ENCODE measurements at regions not wholly inside any gene's neighbourhood (a gene's known extent, or its start where the extent isn't known, plus 50 kb on each side); places are given as distances from the start of the nearest gene placed in this dataset.
A peak's percentile ranks its signal among the peaks of the same experiment; 100 is the strongest.

- WGBS (ENCODE audit: missing lambda C conversion rate): 77% methylated on average over 16 of the region's 16 CpGs
- H3K9me3 ChIP-seq: no peaks in the 10 kb centered on the region
- ATAC-seq (peak in 1 of 2 experiments; percentile 57; a peak in 3 of 6 replicates), FAIRE-seq (no peak), DNase-seq (ENCODE audit: low read depth in 1 of 2, low spot score in 1 of 2) (no peak)
- peaks cover 10% of the 10 kb centered on the region; the same call in 1 of the 3 replicates for H3K4me1 ChIP-seq
- POLR2A ChIA-PET: no interaction called here
- peak overlapping the region in 1 of 2 experiments; percentile 30; a peak in 1 of 6 replicates for H3K27ac ChIP-seq
- H3K4me2 ChIP-seq: no peak overlapping the region
- TF ChIP-seq ZSCAN20 (CRISPR knock-in tag; IDR thresholded peaks at IDR 0.05) (no peak), USF2 (IDR thresholded peaks at IDR 0.05) (no peak), CEBPB (IDR thresholded peaks at IDR 0.05) (no peak), BHLHE40 (IDR thresholded peaks at IDR 0.05; ENCODE audit: low read depth, low read length) (no peak), HDAC2 (IDR thresholded peaks at IDR 0.05) (no peak), CHD4 (IDR thresholded peaks at IDR 0.05; ENCODE audit: borderline replicate concordance) (no peak), NFE2L2 (conservative IDR thresholded peaks at IDR 0.05; ENCODE audit: low read length) (no peak), KDM5A (IDR thresholded peaks at IDR 0.05) (no peak), POLR2A (IDR thresholded peaks at IDR 0.05; ENCODE audit: low read length) (no peak)
- TF ChIP-seq, protein P1, sequence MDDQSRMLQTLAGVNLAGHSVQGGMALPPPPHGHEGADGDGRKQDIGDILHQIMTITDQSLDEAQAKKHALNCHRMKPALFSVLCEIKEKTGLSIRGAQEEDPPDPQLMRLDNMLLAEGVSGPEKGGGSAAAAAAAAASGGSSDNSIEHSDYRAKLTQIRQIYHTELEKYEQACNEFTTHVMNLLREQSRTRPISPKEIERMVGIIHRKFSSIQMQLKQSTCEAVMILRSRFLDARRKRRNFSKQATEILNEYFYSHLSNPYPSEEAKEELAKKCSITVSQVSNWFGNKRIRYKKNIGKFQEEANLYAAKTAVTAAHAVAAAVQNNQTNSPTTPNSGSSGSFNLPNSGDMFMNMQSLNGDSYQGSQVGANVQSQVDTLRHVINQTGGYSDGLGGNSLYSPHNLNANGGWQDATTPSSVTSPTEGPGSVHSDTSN (IDR thresholded peaks at IDR 0.05): no peak
- no peak overlapping the region for H3K4me3 ChIP-seq
- CTCF ChIA-PET: interaction anchor here (0.9 kb wide), 1 partner anchor 19 kb away, joined by 6 read pairs; no protein-coding TSS in a partner anchor
Measured at GRCh38 chr2:45256867-45257641, 247.8 kb upstream of the SIX2 start.

GRCh38 chr2:45256173-45256866, 247.1 kb upstream of the SIX2 start:
- no peak for DNase-seq (ENCODE audit: low read depth in 1 of 2, low spot score in 1 of 2)
- Histone ChIP-seq H3K27ac (peak overlapping the region in 1 of 2 experiments; percentile 30; a peak in 1 of 6 replicates), H3K9me3 (no peaks in the 10 kb centered on the region), H3K4me2 (no peak overlapping the region), H3K4me3 (no peak overlapping the region), H3K4me1 (peaks cover 10% of the 10 kb centered on the region; the same call in 1 of the 3 replicates)
- WGBS (ENCODE audit: missing lambda C conversion rate): 85% methylated on average over 7 of the region's 7 CpGs
- TF ChIP-seq HOXA7 (CRISPR knock-in tag; IDR thresholded peaks at IDR 0.05): no peak
- TF ChIP-seq SREBF2 (IDR thresholded peaks at IDR 0.05): no peak
- TF ChIP-seq SMC3 (IDR thresholded peaks at IDR 0.05): no peak
- TF ChIP-seq EHF (CRISPR knock-in tag; IDR thresholded peaks at IDR 0.05): no peak
- TF ChIP-seq CHD2 (IDR thresholded peaks at IDR 0.05; ENCODE audit: low read length, partially characterized antibody): no peak
- TF ChIP-seq FOXS1 (CRISPR knock-in tag; IDR thresholded peaks at IDR 0.05): no peak
- TF ChIP-seq POLR2AphosphoS2 (conservative IDR thresholded peaks at IDR 0.05; ENCODE audit: low read length): no peak
- TF ChIP-seq MYC (IDR thresholded peaks at IDR 0.05; ENCODE audit: borderline replicate concordance, low read length): no peak
- no peak for TF ChIP-seq KDM5A (IDR thresholded peaks at IDR 0.05)
- no peak for TF ChIP-seq RNF2 (IDR thresholded peaks at IDR 0.05; ENCODE audit: borderline replicate concordance, low read depth)
- TF ChIP-seq MAX (IDR thresholded peaks at IDR 0.05): no peak
- CTCF ChIA-PET: interaction anchor here (0.9 kb wide), 1 partner anchor 18 kb away, joined by 6 read pairs; no protein-coding TSS in a partner anchor
- POLR2A ChIA-PET: no interaction called here
- ATAC-seq: peak in 1 of 2 experiments; percentile 18; a peak in 2 of 6 replicates
- FAIRE-seq: no peak

- WGBS (ENCODE audit: missing lambda C conversion rate): 87% methylated on average over 3 of the region's 3 CpGs
- Histone ChIP-seq H3K4me3 (no peak overlapping the region), H3K27ac (no peak overlapping the region), H3K4me2 (no peak overlapping the region), H3K9me3 (no peaks in the 10 kb centered on the region), H3K4me1 (peaks cover 10% of the 10 kb centered on the region; the same call in 1 of the 3 replicates)
- ChIA-PET CTCF (interaction anchor here (1.5 kb wide), 1 partner anchor 45 kb away, joined by 6 read pairs; no protein-coding TSS in a partner anchor), POLR2A (no interaction called here)
- FAIRE-seq: no peak
- TF ChIP-seq E2F6 (IDR thresholded peaks at IDR 0.05; ENCODE audit: borderline replicate concordance, low read depth) (no peak), TP53 (CRISPR knock-in tag; IDR thresholded peaks at IDR 0.05) (no peak), CBX2 (IDR thresholded peaks at IDR 0.05; ENCODE audit: borderline replicate concordance, low read depth) (no peak), KDM1A (IDR thresholded peaks at IDR 0.05; ENCODE audit: low read depth) (no peak), MYC (IDR thresholded peaks at IDR 0.05; ENCODE audit: borderline replicate concordance, low read length) (no peak), FOSB (CRISPR knock-in tag; IDR thresholded peaks at IDR 0.05) (no peak), ZC3H11A (IDR thresholded peaks at IDR 0.05) (no peak), EP300 (IDR thresholded peaks at IDR 0.05) (no peak), RAD21 (conservative IDR thresholded peaks at IDR 0.05 in 1 of 2, IDR thresholded peaks at IDR 0.05 in 1 of 2) (no peak), ZFP36 (IDR thresholded peaks at IDR 0.05; ENCODE audit: borderline replicate concordance, partially characterized antibody) (no peak), JUNB (IDR thresholded peaks at IDR 0.05) (no peak), RFX5 (IDR thresholded peaks at IDR 0.05) (no peak)
- DNase-seq (ENCODE audit: low read depth in 1 of 2, low spot score in 1 of 2): no peak
- ATAC-seq: no peak
Measured at GRCh38 chr2:45255563-45255962, 246.3 kb upstream of the SIX2 start.

Data from A549 (cell line).